CMK (cell line): ENCODE measurements at regions not wholly inside any gene's neighbourhood (a gene's known extent, or its start where the extent isn't known, plus 50 kb on each side); places are given as distances from the start of the nearest gene placed in this dataset.
"Not testable (repeated sequence)": the region's sequence is repeated elsewhere in the genome, so short reads cannot be mapped to it uniquely, and the experiment has no call there.

Experiments used
- DNase-seq: peaks from one replicate; pipeline ENCODE4 v3.0.0-alpha.2; 2010; ENCODE audit warnings: low read depth

DNA sequence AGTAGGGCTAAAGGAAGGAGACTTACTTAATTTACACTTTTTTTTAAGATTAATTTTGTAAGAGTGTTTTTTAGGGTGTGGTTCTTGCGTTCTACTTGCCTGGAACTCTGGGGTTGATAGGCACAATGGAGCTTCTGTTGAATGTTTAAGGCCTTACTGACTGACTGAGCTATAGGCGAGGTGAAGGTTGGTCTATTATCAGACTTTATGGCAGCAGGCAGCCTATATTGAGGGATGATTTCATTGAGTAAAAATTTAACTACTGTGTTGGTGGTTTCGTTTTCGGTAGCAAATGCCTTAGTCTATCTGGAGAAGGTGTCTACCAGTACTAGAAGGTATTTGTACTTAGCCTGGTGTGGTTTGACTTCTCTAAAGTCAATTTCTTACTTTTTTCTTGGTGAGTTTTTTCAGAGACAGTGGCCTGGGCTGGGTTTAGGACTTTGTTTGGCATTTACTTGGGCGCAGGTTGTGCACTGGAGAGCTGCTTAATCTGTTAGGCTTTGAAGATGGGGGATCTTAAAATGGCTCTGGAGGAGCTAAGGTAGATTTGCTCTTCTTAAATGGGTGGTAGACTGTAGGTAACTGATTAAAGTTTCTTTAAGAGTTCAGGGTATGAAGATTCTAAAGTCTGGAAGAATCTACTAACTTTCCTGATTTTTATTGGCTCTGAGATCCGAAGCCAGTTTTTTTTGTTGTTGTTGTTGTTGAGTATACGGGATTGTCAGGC is 164.5 kb upstream of the CCZ1B start:
- not testable (repeated sequence) for DNase-seq

GRCh38 chr7:6991169-6991611 is 165.1 kb upstream of the CCZ1B start:
- DNase-seq, result not testable (repeated sequence)

DNA sequence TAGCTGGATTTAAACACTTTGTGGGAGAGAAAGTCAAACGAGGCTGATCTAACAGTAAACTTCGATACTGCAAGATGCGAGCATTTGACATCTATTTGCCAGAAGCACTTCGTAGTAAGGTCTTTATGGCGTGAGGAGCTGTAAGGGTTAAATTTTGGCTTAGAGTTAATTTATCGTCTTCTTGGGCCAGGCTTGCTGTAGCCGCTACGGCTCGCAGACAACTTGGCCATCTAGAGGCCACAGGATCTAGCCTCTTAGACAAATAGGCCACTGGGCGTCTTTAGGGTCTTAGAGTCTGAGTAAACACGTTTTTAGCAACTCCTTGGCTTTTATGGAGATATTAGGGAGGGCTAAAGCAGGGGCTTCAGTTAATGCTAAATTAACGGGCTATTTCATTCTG is 165.6 kb upstream of the CCZ1B start:
- DNase-seq, result not testable (repeated sequence)

DNA sequence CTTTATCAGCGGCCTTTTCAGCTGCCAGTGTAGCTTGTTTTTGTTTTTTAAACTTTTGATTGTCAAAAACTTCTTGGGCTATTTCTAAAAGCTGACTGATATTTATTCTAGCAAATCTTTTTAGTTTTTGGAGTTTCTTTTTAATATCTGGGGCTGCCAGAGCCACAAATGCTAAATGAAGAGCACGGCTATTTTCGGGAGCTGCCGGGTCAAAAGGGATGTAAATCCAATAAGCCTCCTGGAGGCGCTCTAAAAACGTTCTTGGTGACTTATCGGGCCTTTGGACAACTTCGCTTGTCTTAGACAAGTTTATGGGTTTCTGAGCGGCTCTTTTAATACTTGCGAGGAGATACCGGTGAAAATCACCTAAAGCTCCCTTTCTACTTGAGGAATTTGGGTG is 166.1 kb upstream of the CCZ1B start:
- DNase-seq, result not testable (repeated sequence)

GRCh38 chr7:6995026-6995425 is 169.0 kb upstream of the CCZ1B start:
- not testable (repeated sequence) for DNase-seq

DNA sequence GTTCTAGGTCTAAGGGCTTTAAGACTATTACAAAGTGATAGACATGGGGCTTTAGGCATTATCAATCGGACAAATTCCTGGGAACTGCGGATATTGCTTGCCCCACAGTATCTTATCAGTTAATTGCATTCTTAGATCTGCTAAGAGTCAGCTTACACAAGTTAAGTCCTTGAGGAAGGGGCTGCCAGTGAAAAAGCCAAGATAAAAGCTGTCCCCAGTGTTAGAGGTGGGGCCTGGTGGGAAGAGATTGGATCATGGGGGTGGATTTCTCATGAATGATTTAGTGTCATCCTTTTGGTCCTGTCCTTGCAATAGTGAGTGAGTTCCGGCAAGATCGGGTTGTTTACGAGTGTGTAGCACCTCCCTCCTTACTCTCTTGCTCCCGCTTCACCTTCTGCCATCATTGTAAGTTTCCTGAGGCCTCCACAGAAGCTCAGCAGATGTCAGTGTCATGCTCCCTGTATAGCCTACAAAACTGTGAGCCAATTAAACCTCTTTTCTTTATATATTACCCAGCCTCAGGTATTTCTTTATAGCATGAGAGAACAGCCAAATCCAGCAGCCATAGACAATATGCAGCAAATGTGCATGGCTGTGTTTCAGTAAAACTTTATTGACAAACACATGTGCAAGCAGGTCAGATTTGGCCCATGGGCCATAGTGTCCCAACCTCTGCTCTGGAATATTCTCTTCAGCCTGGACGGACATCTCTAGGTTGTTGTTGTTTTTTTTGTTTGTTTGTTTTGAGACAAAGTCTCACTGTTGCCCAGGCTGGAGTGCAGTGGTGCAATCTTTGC is 169.6 kb upstream of the CCZ1B start:
- DNase-seq, result peak; percentile 30

GRCh38 chr7:6999067-6999666 is 173.1 kb upstream of the CCZ1B start:
- DNase-seq, result peak; percentile 34

GRCh38 chr7:7002418-7003062 is 176.5 kb upstream of the CCZ1B start:
- no peak for DNase-seq

DNA sequence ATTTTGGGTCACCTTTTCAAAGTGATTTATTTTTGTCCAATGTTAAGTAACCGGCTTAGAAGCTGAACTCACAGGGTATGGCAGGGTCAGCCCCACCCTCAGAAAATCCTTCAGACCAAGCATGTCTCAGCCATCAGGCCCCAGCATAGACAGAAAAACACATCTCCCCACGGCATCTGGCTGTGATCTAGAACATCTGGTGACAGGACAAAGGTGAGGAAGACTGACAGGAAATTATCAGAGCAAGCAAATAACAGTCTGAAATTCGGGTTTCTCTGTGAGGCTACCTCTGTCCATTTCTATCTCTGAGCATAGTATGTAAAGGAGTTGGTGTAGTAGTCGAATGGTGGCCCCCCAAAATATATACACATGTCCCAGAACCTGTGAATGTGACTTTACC is 177.0 kb upstream of the C1GALT1 start:
- DNase-seq, result no peak

DNA sequence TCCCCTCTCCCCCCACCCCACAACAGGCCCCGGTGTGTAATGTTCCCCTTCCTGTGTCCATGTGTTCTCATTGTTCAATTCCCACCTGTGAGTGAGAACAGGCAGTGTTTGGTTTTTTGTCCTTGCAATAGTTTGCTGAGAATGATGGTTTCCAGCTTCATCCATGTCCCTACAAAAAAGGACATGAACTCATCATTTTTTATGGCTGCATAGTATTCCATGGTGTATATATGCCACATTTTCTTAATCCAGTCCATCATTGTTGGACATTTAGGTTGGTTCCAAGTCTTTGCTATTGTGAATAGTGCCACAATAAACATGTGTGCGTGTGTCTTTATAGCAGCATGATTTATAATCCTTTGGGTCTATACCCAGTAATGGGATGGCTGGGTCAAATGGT is 176.4 kb upstream of the C1GALT1 start:
- not testable (repeated sequence) for DNase-seq

DNA sequence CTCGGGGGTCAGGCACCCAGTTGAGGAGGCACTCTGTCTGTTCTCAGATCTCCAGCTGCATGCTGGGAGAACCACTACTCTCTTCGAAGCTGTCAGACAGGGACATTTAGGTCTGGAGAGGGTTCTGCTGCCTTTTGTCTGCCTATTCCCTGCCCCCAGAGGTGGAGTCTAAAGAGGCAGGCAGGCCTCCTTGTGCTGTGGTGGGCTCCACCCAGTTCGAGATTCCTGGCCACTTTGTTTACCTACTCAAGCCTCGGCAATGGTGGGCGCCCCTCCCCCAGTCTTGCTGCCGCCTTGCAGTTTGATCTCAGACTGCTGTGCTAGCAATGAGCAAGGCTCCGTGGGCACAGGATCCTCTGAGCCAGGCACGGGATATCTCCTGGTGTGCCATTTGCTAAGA is 171.1 kb upstream of the C1GALT1 start:
- not testable (repeated sequence) for DNase-seq

- not testable (repeated sequence) for DNase-seq
These were observed 170.6 kb upstream of the C1GALT1 start for GRCh38 chr7:7011751-7012150.

GRCh38 chr7:7014827-7015595 is 167.3 kb upstream of the C1GALT1 start:
- no peak for DNase-seq

GRCh38 chr7:7017707-7018280 is 164.6 kb upstream of the C1GALT1 start:
- no peak for DNase-seq

DNA sequence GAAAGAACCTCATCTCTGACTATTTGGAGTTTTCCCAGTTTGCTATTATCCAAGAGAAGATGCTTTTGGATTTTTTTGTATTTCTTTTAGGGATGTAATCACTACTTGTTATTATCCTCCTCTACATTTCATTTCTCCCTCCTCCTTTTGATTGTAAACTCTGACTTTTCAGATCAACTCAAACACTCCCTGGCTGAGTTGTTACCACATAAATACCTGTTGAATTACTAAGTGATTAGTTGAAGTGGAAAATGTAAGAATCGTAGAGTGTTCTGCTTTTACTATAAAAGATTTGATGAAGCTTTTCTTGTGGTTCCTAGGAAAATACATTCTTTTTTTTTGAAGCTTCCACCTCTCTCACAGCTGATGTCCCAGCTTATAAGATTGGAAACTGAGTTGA is 164.1 kb upstream of the C1GALT1 start:
- DNase-seq, result no peak

DNA sequence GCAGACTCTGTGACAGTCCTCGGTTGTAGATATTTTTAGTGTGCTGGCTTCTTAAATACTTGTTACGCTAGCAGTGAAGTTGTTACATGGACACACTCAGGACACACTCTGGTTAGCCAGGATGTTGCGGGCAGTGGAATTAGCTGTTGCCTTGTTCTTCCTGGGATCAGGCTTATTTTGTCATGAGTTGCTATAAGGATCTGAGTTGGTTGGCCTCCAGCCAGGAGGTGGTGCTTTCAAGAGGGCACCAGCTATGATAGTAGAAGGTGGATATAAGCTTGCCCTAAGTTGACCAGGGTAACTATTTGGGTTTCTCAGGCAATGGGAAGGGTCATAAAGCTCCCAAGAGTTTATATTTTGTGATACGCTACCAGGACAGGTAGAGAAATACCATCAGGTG is 150.1 kb upstream of the C1GALT1 start:
- DNase-seq, result no peak

GRCh38 chr7:7035851-7036250 is 146.5 kb upstream of the C1GALT1 start:
- no peak for DNase-seq

GRCh38 chr7:7042286-7042893 is 140.0 kb upstream of the C1GALT1 start:
- DNase-seq, result peak; percentile 51

DNA sequence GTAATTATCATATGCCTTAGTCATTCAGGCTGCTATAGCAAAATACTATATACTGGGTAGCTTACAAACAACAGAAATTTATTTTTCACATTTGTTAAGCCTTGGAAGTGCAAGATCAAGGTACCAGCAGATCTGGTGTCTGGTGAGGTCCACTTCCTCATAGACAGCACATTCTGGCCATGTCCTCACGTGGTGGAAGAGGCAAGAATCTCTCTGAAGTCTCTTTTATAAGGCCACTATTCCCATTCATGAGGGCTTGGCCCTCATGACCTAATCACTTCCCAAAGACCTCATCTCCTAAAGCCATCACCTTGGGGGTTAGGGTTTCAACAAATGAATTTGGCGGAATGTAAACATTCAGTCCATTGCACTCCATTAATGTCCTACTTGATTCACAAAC is 137.5 kb upstream of the C1GALT1 start:
- DNase-seq, result no peak

DNA sequence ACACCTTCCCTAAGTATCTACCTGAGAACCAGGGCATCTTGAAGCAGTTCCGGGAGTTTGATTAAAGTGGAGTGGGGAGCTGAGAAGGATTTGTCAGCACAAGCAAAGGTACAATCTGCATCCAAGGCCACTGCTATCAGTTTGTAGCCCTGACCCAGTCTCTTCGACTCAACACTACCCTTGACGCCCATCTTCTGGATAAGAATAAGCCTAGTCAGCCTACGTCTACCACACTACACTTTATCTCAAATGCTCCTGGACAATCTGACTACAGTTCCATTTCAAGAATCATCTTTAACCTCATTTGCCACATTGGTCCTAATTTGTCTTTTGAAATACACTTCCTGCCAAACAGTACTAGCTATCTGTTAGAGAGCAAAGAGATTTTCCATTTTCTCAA is 134.1 kb upstream of the C1GALT1 start:
- no peak for DNase-seq
